Gastroesophageal sphincter (tissue), 3 donors: ENCODE measurements at regions not wholly inside any gene's neighbourhood (a gene's known extent, or its start where the extent isn't known, plus 50 kb on each side); places are given as distances from the start of the nearest gene placed in this dataset.

Experiments used
- POLR2A ChIP-seq, 2 donors: fragments of 450-650 bp; IDR thresholded peaks; one replicate each; pipeline ENCODE4 v1.6.1; 2017; ENCODE audit warnings: antibody characterized with exemption in 2 of 2, mild to moderate bottlenecking in 2 of 2, moderate library complexity in 1 of 2
- TF ChIP-seq, protein P1 (sequence below), 4 experiments: fragments of 200-600 bp in 2 of 4; fragments of 450-650 bp in 2 of 4; sonication (generic) in 1 of 4; IDR thresholded peaks; one replicate each; pipeline ENCODE4 v1.5.1; 2017 to 2019; ENCODE audit warnings: antibody characterized with exemption in 4 of 4, mild to moderate bottlenecking in 2 of 4, moderate library complexity in 2 of 4

DNA sequence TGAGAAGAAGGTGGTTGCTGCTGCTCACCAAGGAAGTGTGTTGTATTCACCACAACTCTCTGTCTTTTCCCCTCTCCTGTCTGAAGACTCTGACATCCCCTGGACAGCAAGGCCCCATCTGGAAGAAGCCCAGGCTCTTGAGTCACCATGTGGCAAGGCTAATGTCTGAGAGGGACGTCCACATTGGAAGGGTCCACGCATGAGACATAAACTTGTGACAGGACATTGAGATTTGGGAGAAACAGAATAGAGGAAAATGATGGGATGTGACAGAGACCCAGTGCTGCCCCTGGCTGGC lies 176.5 kb downstream of the IRF8 start:
- TF ChIP-seq, protein P1, sequence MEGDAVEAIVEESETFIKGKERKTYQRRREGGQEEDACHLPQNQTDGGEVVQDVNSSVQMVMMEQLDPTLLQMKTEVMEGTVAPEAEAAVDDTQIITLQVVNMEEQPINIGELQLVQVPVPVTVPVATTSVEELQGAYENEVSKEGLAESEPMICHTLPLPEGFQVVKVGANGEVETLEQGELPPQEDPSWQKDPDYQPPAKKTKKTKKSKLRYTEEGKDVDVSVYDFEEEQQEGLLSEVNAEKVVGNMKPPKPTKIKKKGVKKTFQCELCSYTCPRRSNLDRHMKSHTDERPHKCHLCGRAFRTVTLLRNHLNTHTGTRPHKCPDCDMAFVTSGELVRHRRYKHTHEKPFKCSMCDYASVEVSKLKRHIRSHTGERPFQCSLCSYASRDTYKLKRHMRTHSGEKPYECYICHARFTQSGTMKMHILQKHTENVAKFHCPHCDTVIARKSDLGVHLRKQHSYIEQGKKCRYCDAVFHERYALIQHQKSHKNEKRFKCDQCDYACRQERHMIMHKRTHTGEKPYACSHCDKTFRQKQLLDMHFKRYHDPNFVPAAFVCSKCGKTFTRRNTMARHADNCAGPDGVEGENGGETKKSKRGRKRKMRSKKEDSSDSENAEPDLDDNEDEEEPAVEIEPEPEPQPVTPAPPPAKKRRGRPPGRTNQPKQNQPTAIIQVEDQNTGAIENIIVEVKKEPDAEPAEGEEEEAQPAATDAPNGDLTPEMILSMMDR (IDR thresholded peaks at IDR 0.05) = no peak
- no peak for TF ChIP-seq POLR2A (IDR thresholded peaks at IDR 0.05)
